ENCODE measurements at regions not wholly inside any gene's neighbourhood (a gene's known extent, or its start where the extent isn't known, plus 50 kb on each side); places are given as distances from the start of the nearest gene placed in this dataset.

- no peak for TF ChIP-seq TAF1 (IDR thresholded peaks at IDR 0.05; ENCODE audit: low read depth)
- no peak for TF ChIP-seq SMC3 (conservative IDR thresholded peaks at IDR 0.05; ENCODE audit: poor library complexity)
- TF ChIP-seq EZH2 (IDR thresholded peaks at IDR 0.05; ENCODE audit: borderline replicate concordance, insufficient read depth, low read length, poor library complexity, severe bottlenecking): no peak
- TF ChIP-seq RAD21 (conservative IDR thresholded peaks at IDR 0.05): no peak
- no peak for TF ChIP-seq EP300 (conservative IDR thresholded peaks at IDR 0.05; ENCODE audit: poor library complexity, severe bottlenecking)
- no peak for TF ChIP-seq POLR2AphosphoS5 (IDR thresholded peaks at IDR 0.05)
- no peak for TF ChIP-seq MXI1 (conservative IDR thresholded peaks at IDR 0.05; ENCODE audit: poor library complexity, severe bottlenecking)
- TF ChIP-seq, protein P1, sequence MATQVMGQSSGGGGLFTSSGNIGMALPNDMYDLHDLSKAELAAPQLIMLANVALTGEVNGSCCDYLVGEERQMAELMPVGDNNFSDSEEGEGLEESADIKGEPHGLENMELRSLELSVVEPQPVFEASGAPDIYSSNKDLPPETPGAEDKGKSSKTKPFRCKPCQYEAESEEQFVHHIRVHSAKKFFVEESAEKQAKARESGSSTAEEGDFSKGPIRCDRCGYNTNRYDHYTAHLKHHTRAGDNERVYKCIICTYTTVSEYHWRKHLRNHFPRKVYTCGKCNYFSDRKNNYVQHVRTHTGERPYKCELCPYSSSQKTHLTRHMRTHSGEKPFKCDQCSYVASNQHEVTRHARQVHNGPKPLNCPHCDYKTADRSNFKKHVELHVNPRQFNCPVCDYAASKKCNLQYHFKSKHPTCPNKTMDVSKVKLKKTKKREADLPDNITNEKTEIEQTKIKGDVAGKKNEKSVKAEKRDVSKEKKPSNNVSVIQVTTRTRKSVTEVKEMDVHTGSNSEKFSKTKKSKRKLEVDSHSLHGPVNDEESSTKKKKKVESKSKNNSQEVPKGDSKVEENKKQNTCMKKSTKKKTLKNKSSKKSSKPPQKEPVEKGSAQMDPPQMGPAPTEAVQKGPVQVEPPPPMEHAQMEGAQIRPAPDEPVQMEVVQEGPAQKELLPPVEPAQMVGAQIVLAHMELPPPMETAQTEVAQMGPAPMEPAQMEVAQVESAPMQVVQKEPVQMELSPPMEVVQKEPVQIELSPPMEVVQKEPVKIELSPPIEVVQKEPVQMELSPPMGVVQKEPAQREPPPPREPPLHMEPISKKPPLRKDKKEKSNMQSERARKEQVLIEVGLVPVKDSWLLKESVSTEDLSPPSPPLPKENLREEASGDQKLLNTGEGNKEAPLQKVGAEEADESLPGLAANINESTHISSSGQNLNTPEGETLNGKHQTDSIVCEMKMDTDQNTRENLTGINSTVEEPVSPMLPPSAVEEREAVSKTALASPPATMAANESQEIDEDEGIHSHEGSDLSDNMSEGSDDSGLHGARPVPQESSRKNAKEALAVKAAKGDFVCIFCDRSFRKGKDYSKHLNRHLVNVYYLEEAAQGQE (IDR thresholded peaks at IDR 0.05; ENCODE audit: borderline replicate concordance): no peak
- TF ChIP-seq CTCF (IDR thresholded peaks at IDR 0.05; ENCODE audit: poor library complexity, severe bottlenecking): no peak
- H3K9me2 ChIP-seq (ENCODE audit: insufficient read depth, low read length): no peaks in the 10 kb centered on the region
- H3K36me3 ChIP-seq (ENCODE audit: insufficient read depth, low read length): no peaks in the 10 kb centered on the region
- H3K9ac ChIP-seq (ENCODE audit: low read length): no peak overlapping the region
- H4K20me1 ChIP-seq (ENCODE audit: insufficient read depth): no peaks in the 10 kb centered on the region
- H3K4me3 ChIP-seq (ENCODE audit: low read length): no peak overlapping the region
- H3F3A ChIP-seq (ENCODE audit: insufficient read depth, low read length, poor library complexity, severe bottlenecking): no peaks in the 10 kb centered on the region
- no peak overlapping the region for H3K4me2 ChIP-seq (ENCODE audit: low read length)
- H3K27ac ChIP-seq (ENCODE audit: low read length): no peak overlapping the region
- no peaks in the 10 kb centered on the region for H3K9me3 ChIP-seq (ENCODE audit: low read length)
- H2AFZ ChIP-seq (ENCODE audit: low read depth, low read length): no peak overlapping the region
- H3K27me3 ChIP-seq (ENCODE audit: insufficient read depth, low read depth, low read length): no peaks in the 10 kb centered on the region
- H3K79me2 ChIP-seq (replicated peaks; ENCODE audit: insufficient read depth, low read length): peaks cover 8% of the 10 kb centered on the region
Observed at GRCh38 chr16:85549766-85550421, 63.2 kb upstream of the GSE1 start.

DNA sequence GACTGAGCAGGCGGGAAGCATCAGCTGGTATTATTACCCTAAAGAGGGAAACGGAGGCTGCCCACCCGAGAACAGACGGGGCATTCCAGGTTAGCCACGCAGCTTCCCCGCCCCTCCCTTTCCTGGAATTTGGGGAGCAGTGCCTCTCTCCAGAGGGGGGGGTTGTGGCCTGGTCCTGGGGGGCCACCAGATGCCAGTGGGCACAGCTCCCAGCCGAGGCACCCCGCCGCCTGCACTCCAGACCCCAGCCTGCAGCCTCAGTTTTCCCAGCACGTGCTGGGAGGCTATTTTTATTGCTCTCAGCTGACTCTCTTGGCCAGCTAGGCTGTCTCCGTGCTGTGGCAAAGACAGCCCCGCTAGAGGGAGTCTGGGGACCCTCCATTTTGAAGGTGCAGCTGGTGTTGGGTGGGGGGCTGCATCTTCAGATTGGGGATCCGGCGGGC, 62.7 kb upstream of the GSE1 start:
- Histone ChIP-seq H3K9ac (ENCODE audit: low read length) (no peak overlapping the region), H2AFZ (ENCODE audit: low read depth, low read length) (no peak overlapping the region), H3K9me3 (ENCODE audit: low read length) (no peaks in the 10 kb centered on the region), H3K9me2 (ENCODE audit: insufficient read depth, low read length) (no peaks in the 10 kb centered on the region), H3K4me3 (ENCODE audit: low read length) (no peak overlapping the region), H3F3A (ENCODE audit: insufficient read depth, low read length, poor library complexity, severe bottlenecking) (no peaks in the 10 kb centered on the region), H4K20me1 (ENCODE audit: insufficient read depth) (no peaks in the 10 kb centered on the region), H3K79me2 (replicated peaks; ENCODE audit: insufficient read depth, low read length) (peaks cover 9% of the 10 kb centered on the region), H3K27me3 (ENCODE audit: insufficient read depth, low read depth, low read length) (no peaks in the 10 kb centered on the region), H3K27ac (ENCODE audit: low read length) (no peak overlapping the region), H3K4me2 (ENCODE audit: low read length) (no peak overlapping the region), H3K36me3 (ENCODE audit: insufficient read depth, low read length) (no peaks in the 10 kb centered on the region)
- TF ChIP-seq, protein P1 (IDR thresholded peaks at IDR 0.05; ENCODE audit: borderline replicate concordance): no peak
- TF ChIP-seq RAD21 (conservative IDR thresholded peaks at IDR 0.05) (no peak), TAF1 (IDR thresholded peaks at IDR 0.05; ENCODE audit: low read depth) (no peak), MXI1 (conservative IDR thresholded peaks at IDR 0.05; ENCODE audit: poor library complexity, severe bottlenecking) (no peak), EP300 (conservative IDR thresholded peaks at IDR 0.05; ENCODE audit: poor library complexity, severe bottlenecking) (no peak), EZH2 (IDR thresholded peaks at IDR 0.05; ENCODE audit: borderline replicate concordance, insufficient read depth, low read length, poor library complexity, severe bottlenecking) (no peak), SMC3 (conservative IDR thresholded peaks at IDR 0.05; ENCODE audit: poor library complexity) (no peak), CTCF (IDR thresholded peaks at IDR 0.05; ENCODE audit: poor library complexity, severe bottlenecking) (no peak)
